Left ventricle myocardium inferior (tissue), 1 donor: ENCODE measurements at regions not wholly inside any gene's neighbourhood (a gene's known extent, or its start where the extent isn't known, plus 50 kb on each side); places are given as distances from the start of the nearest gene placed in this dataset.
A peak's percentile ranks its signal among the peaks of the same experiment; 100 is the strongest.

Experiments used
- DNase-seq: peaks from one replicate; pipeline ENCODE4 v3.0.0-alpha.2; 2020
- H3K27ac ChIP-seq: fragments of 200-600 bp; replicated peaks from 2 replicates; pipeline ENCODE4 v1.8.0; 2021
- H3K27me3 ChIP-seq: fragments of 200-600 bp; 2 replicates; pipeline ENCODE4 v1.8.0; 2021; ENCODE audit warnings: low read depth
- H3K36me3 ChIP-seq: fragments of 200-600 bp; 2 replicates; pipeline ENCODE4 v1.8.0; 2021
- H3K4me1 ChIP-seq: fragments of 200-600 bp; 2 replicates; pipeline ENCODE4 v1.8.0; 2021
- H3K4me3 ChIP-seq: fragments of 200-600 bp; 2 replicates; pipeline ENCODE4 v1.8.0; 2021; ENCODE audit warnings: mild to moderate bottlenecking, moderate library complexity
- H3K9me3 ChIP-seq: fragments of 200-600 bp; replicated peaks from 2 replicates; pipeline ENCODE4 v1.8.0; 2021
- CTCF ChIP-seq: fragments of 200-600 bp; IDR thresholded peaks from 2 replicates; pipeline ENCODE4 v1.8.0; 2021; ENCODE audit warnings: antibody characterized with exemption, mild to moderate bottlenecking, borderline replicate concordance
- intact Hi-C: fragments of 100-400 bp; cut with micrococcal nuclease; formaldehyde crosslinking; loops from one replicate; pipeline ENCODE4 v1.11.0; 2022
- donor health status: DM: no; HTN: yes; CAD: no; lungs with severe emphysema.

GRCh38 chrX:51798701-51799100 is 55.5 kb downstream of the GSPT2 start:
- intact Hi-C loops: no loop called here
- DNase-seq: no peak
- no peaks in the 10 kb centered on the region for H3K9me3 ChIP-seq
- no peak for TF ChIP-seq CTCF
- no peaks in the 10 kb centered on the region for H3K4me1 ChIP-seq
- H3K36me3 ChIP-seq: no peaks in the 10 kb centered on the region
- no peak overlapping the region for H3K27ac ChIP-seq
- H3K27me3 ChIP-seq: no peaks in the 10 kb centered on the region
- H3K4me3 ChIP-seq: no peak overlapping the region

- H3K9me3 ChIP-seq: no peaks in the 10 kb centered on the region
- peak; percentile 22 for DNase-seq
- peak overlapping the region; percentile 71 for H3K27ac ChIP-seq
- peak; percentile 27 for TF ChIP-seq CTCF
- H3K4me1 ChIP-seq: no peaks in the 10 kb centered on the region
- peak overlapping the region; percentile 74 for H3K4me3 ChIP-seq
- H3K27me3 ChIP-seq: no peaks in the 10 kb centered on the region
- H3K36me3 ChIP-seq: no peaks in the 10 kb centered on the region
- intact Hi-C loops: no loop called here
Observed at GRCh38 chrX:51802917-51803688, 59.9 kb downstream of the GSPT2 start.

- TF ChIP-seq CTCF: no peak
- Histone ChIP-seq H3K4me3 (peak overlapping the region; percentile 74), H3K27ac (peak overlapping the region; percentile 71), H3K27me3 (no peaks in the 10 kb centered on the region), H3K9me3 (no peaks in the 10 kb centered on the region), H3K36me3 (no peaks in the 10 kb centered on the region), H3K4me1 (no peaks in the 10 kb centered on the region)
- intact Hi-C loops: no loop called here
- DNase-seq: no peak
Observed at GRCh38 chrX:51803833-51804232, 60.6 kb downstream of the GSPT2 start.

- DNase-seq: no peak
- TF ChIP-seq CTCF: no peak
- H3K4me3 ChIP-seq: no peak overlapping the region
- no peaks in the 10 kb centered on the region for H3K9me3 ChIP-seq
- no peaks in the 10 kb centered on the region for H3K36me3 ChIP-seq
- no peaks in the 10 kb centered on the region for H3K4me1 ChIP-seq
- no peaks in the 10 kb centered on the region for H3K27me3 ChIP-seq
- H3K27ac ChIP-seq: no peak overlapping the region
- intact Hi-C loops: no loop called here
Observed at GRCh38 chrX:51804741-51805140, 61.5 kb downstream of the GSPT2 start.

- no peak overlapping the region for H3K27ac ChIP-seq
- H3K36me3 ChIP-seq: no peaks in the 10 kb centered on the region
- no peaks in the 10 kb centered on the region for H3K4me1 ChIP-seq
- intact Hi-C loops: no loop called here
- no peak for DNase-seq
- TF ChIP-seq CTCF: no peak
- H3K9me3 ChIP-seq: no peaks in the 10 kb centered on the region
- H3K27me3 ChIP-seq: no peaks in the 10 kb centered on the region
- no peak overlapping the region for H3K4me3 ChIP-seq
Observed at GRCh38 chrX:51813886-51814460, 70.7 kb downstream of the GSPT2 start.
